H1 (cell line): ENCODE measurements at regions not wholly inside any gene's neighbourhood (a gene's known extent, or its start where the extent isn't known, plus 50 kb on each side); places are given as distances from the start of the nearest gene placed in this dataset.

Experiments
- CTCF ChIA-PET: fragments of 300-600 bp; sonication (Branson Sonifier 250); formaldehyde crosslinking; loops from one replicate; lab custom pipeline; 2021; ENCODE audit not compliant: partially characterized antibody; lab: Charles Lee
- POLR2A ChIA-PET: fragments of 300-600 bp; sonication (Branson Sonifier 250); formaldehyde crosslinking; loops from one replicate; lab custom pipeline; 2021; ENCODE audit warnings: inconsistent platforms; ENCODE audit not compliant: partially characterized antibody; lab: Charles Lee
- DNase-seq, 2 experiments: peaks; one replicate each; pipeline versions ENCODE4 v3.0.0 to v3.0.0-alpha.2; 2010 to 2022; ENCODE audit warnings: low spot score in 2 of 2, low read depth in 1 of 2, mixed read lengths in 1 of 2
- FAIRE-seq: peaks from 2 replicates; lab custom pipeline; 2011; peaks lifted over from hg19 to GRCh38; lab: Jason Lieb, UNC
- H2AFZ ChIP-seq: 2 replicates; pipeline ENCODE4 v1.8.1; 2012; ENCODE audit warnings: low read length, inconsistent platforms
- H2AK5ac ChIP-seq: 2 replicates; pipeline ENCODE4 v1.6.1; 2013; ENCODE audit warnings: low read depth, low read length
- H2BK120ac ChIP-seq: replicated peaks from 2 replicates; pipeline ENCODE3; 2013; ENCODE audit warnings: low read depth, low read length, inconsistent platforms
- H2BK12ac ChIP-seq: 2 replicates; pipeline ENCODE4 v1.6.1; 2013; ENCODE audit warnings: low read depth, low read length
- H2BK15ac ChIP-seq: 2 replicates; pipeline ENCODE4 v1.6.1; 2013; ENCODE audit warnings: low read length
- H2BK20ac ChIP-seq: 2 replicates; pipeline ENCODE4 v1.6.1; 2013; ENCODE audit warnings: low read length
- H2BK5ac ChIP-seq: 2 replicates; pipeline ENCODE4 v1.6.1; 2013; ENCODE audit warnings: low read depth, low read length
- H3K14ac ChIP-seq: 2 replicates; pipeline ENCODE4 v1.6.1; 2013; ENCODE audit warnings: inconsistent platforms; ENCODE audit not compliant: insufficient read length
- H3K18ac ChIP-seq: 2 replicates; pipeline ENCODE4 v1.6.1; 2013; ENCODE audit warnings: low read length; ENCODE audit errors: extremely low read depth
- H3K23ac ChIP-seq: 2 replicates; pipeline ENCODE4 v1.6.1; 2013; ENCODE audit warnings: inconsistent platforms; ENCODE audit not compliant: insufficient read length
- H3K23me2 ChIP-seq: 2 replicates; pipeline ENCODE4 v1.6.1; 2013; ENCODE audit warnings: low read depth, low read length
- H3K27ac ChIP-seq: 2 replicates; pipeline ENCODE4 v1.6.1; 2011; ENCODE audit warnings: low read depth, low read length, inconsistent platforms
- H3K27me3 ChIP-seq, 4 experiments: replicated peaks in 1 of 4; 1 replicate in 1 of 4; 2 replicates in 3 of 4; pipeline versions ENCODE4 v1.6.1 to v1.8.1; 2011 to 2013; ENCODE audit warnings: low read length in 3 of 4, mild to moderate bottlenecking in 3 of 4, inconsistent platforms in 2 of 4, mixed read lengths in 2 of 4, moderate library complexity in 1 of 4; ENCODE audit not compliant: control insufficient read depth in 3 of 4, insufficient read depth in 3 of 4; ENCODE audit errors: extremely low read depth in 1 of 4
- H3K36me3 ChIP-seq, 4 experiments: 2 replicates each; pipeline versions ENCODE4 v1.6.1 to v1.8.1; 2011 to 2013; ENCODE audit warnings: mild to moderate bottlenecking in 4 of 4, low read length in 3 of 4, moderate library complexity in 2 of 4, control low read depth in 1 of 4, inconsistent platforms in 1 of 4; ENCODE audit not compliant: insufficient read depth in 4 of 4, control insufficient read depth in 2 of 4
- H3K4ac ChIP-seq: replicated peaks from 2 replicates; pipeline ENCODE3; 2013; ENCODE audit warnings: low read length, low read depth, mixed read lengths, inconsistent platforms; ENCODE audit not compliant: insufficient read length
- H3K4me1 ChIP-seq, 4 experiments: replicated peaks in 1 of 4; 1 replicate in 1 of 4; 2 replicates in 3 of 4; pipeline versions ENCODE4 v1.6.1 to v1.8.1; 2011 to 2013; ENCODE audit warnings: low read length in 3 of 4, inconsistent platforms in 2 of 4, mixed read lengths in 1 of 4; ENCODE audit not compliant: insufficient read depth in 4 of 4, control insufficient read depth in 3 of 4
- H3K4me2 ChIP-seq, 2 experiments: 2 replicates each; pipeline versions ENCODE4 v1.6.1 to v1.8.1; 2011 to 2013; ENCODE audit warnings: low read depth in 2 of 2, low read length in 2 of 2, control low read depth in 1 of 2, inconsistent platforms in 1 of 2, mild to moderate bottlenecking in 1 of 2; ENCODE audit not compliant: insufficient read depth in 1 of 2
- H3K4me3 ChIP-seq, 4 experiments: fragments of 200-600, 300-600 bp in 1 of 4; sonication (generic), shearing (Covaris generic), sonication (Bioruptor Twin) in 1 of 4; 2 replicates each; pipeline versions ENCODE4 v1.5.1 to v1.8.1; 2011 to 2016; ENCODE audit warnings: low read length in 4 of 4, low read depth in 3 of 4, control low read depth in 2 of 4, inconsistent platforms in 2 of 4, mild to moderate bottlenecking in 2 of 4, mixed read lengths in 1 of 4, moderate library complexity in 1 of 4; ENCODE audit not compliant: insufficient read depth in 2 of 4; ENCODE audit errors: extremely low read depth in 1 of 4
- H3K56ac ChIP-seq: replicated peaks from 2 replicates; pipeline ENCODE3; 2013; ENCODE audit warnings: low read depth, mild to moderate bottlenecking, mixed read lengths, low read length, inconsistent platforms; ENCODE audit not compliant: insufficient read length
- H3K79me1 ChIP-seq: 2 replicates; pipeline ENCODE4 v1.6.1; 2013; ENCODE audit warnings: low read depth, low read length, control low read depth
- H3K79me2 ChIP-seq, 2 experiments: 2 replicates each; pipeline versions ENCODE4 v1.6.1 to v1.8.1; 2012 to 2013; ENCODE audit warnings: low read length in 2 of 2, mild to moderate bottlenecking in 2 of 2, inconsistent platforms in 1 of 2; ENCODE audit not compliant: insufficient read depth in 2 of 2, control insufficient read depth in 1 of 2
- H3K9ac ChIP-seq, 4 experiments: replicated peaks in 1 of 4; 1 replicate in 1 of 4; 2 replicates in 3 of 4; pipeline versions ENCODE4 v1.6.1 to v1.8.1; 2011 to 2013; ENCODE audit warnings: low read depth in 3 of 4, low read length in 3 of 4, control low read depth in 2 of 4, mild to moderate bottlenecking in 2 of 4, moderate library complexity in 2 of 4, inconsistent platforms in 1 of 4; ENCODE audit errors: extremely low read depth in 1 of 4
- H3K9me3 ChIP-seq, 2 experiments: 2 replicates each; pipeline versions ENCODE4 v1.6.1 to v1.8.1; 2012 to 2013; ENCODE audit warnings: mild to moderate bottlenecking in 2 of 2, moderate library complexity in 2 of 2, control low read depth in 1 of 2, inconsistent platforms in 1 of 2, low read depth in 1 of 2, low read length in 1 of 2, mixed read lengths in 1 of 2; ENCODE audit not compliant: insufficient read depth in 2 of 2
- H4K20me1 ChIP-seq, 2 experiments: replicated peaks in 1 of 2; 2 replicates each; pipeline versions ENCODE3 to v1.8.1; 2011 to 2013; ENCODE audit warnings: inconsistent platforms in 2 of 2, low read length in 2 of 2, mild to moderate bottlenecking in 1 of 2; ENCODE audit not compliant: insufficient read depth in 2 of 2, control insufficient read depth in 1 of 2
- H4K5ac ChIP-seq: 2 replicates; pipeline ENCODE4 v1.6.1; 2013; ENCODE audit warnings: low read length, low read depth, mixed read lengths, inconsistent platforms; ENCODE audit not compliant: insufficient read length
- H4K8ac ChIP-seq: 2 replicates; pipeline ENCODE4 v1.8.0; 2013; ENCODE audit warnings: mild to moderate bottlenecking, moderate library complexity, low read length, inconsistent platforms; ENCODE audit not compliant: insufficient read depth; ENCODE audit errors: extremely low read depth
- H4K91ac ChIP-seq: replicated peaks from 2 replicates; pipeline ENCODE3; 2013; ENCODE audit warnings: low read length, mixed read lengths, inconsistent platforms; ENCODE audit not compliant: insufficient read length
- CEBPB ChIP-seq: IDR thresholded peaks from 2 replicates; pipeline ENCODE4 v1.6.1; 2012; ENCODE audit warnings: low read depth, low read length
- HDAC6 ChIP-seq: IDR thresholded peaks from one replicate; pipeline ENCODE4 v1.7.1; 2012; ENCODE audit warnings: low read depth, mild to moderate bottlenecking, inconsistent platforms, low read length, moderate library complexity
- RFX5 ChIP-seq: IDR thresholded peaks from 2 replicates; pipeline ENCODE4 v1.6.1; 2011; ENCODE audit warnings: low read depth, low read length, improper control_type of control experiment, borderline replicate concordance
- RNF2 ChIP-seq: fragments of 200-900, 300-1000 bp; sonication (generic); IDR thresholded peaks from 2 replicates; pipeline ENCODE4 v1.7.1; 2016; ENCODE audit warnings: borderline replicate concordance, low read depth, mild to moderate bottlenecking, antibody characterized with exemption, low read length; ENCODE audit not compliant: poor library complexity, severe bottlenecking; ENCODE audit errors: missing control alignments
- SIRT6 ChIP-seq: IDR thresholded peaks from one replicate; pipeline ENCODE4 v1.7.1; 2012; ENCODE audit warnings: low read length, inconsistent platforms
- ZNF274 ChIP-seq: IDR thresholded peaks from 2 replicates; pipeline ENCODE4 v1.7.0; 2012; ENCODE audit warnings: low read length, borderline replicate concordance; ENCODE audit errors: extremely low read depth
- WGBS, 2 experiments: shearing (Covaris generic) in 1 of 2; methylation state at CpG; one replicate each; pipeline versions ENCODE4 v1.1.6 to v1.1.7; 2013 to 2015; ENCODE audit warnings: low lambda C conversion rate in 2 of 2, mixed read lengths in 2 of 2, inconsistent platforms in 1 of 2, low coverage in 1 of 2, missing lambda C conversion rate in 1 of 2; ENCODE audit not compliant: insufficient replicate concordance in 2 of 2, insufficient coverage in 1 of 2, insufficient read length in 1 of 2; ENCODE audit errors: extremely low coverage in 1 of 2, missing lambda C conversion rate in 1 of 2; 5-methylcytosine and 5-hydroxymethylcytosine counted together
- TF ChIP-seq, protein P1 (sequence below): IDR thresholded peaks from 2 replicates; pipeline ENCODE4 v1.6.1; 2011; ENCODE audit warnings: low read length, improper control_type of control experiment

DNA sequence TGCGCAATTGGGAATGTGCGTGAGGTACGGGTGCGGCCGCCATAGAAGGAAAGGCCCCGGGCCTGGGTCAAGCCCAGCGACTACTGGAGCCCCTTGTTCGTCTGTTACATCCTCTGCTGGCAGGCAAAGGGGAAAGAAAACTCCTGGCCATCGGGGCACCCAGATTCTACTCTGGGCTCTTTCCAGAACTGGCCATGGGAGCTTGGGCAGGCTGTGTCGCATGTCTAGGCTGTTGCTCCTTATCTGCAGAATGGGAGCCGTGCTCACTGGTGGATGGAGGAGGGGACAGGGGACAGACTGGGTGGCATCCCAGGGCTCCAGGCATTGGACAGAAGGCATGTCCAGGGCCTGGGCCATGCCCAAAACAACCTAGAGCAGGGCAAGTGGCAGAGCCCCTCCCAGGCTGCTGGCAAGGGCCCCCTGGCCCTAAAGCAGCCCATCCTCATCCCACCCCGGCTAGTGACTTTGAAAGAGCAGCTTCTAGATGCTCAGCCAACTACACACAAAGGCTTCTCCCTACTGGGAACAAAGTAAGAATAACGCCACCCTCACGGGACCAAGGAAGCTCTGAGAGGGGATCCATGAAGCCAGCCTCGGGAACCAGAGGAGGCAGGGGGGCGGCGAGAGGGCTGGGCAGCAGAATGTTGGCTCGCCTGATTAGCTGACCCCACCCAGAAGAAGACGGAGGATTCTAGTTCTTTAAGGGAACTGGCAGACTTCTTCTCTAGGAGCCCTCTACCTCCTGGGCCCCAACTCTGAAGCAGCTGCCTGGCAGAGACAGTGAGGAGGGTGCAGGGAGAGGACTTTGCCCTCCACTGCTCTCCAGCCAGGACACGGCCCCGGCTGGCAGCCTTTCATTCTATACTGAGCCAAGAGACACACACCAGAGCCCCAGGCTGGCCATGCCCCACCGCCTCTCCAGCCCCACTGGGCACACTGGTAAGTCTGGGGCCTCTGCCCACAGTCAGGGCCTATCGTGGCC lies 96.8 kb downstream of the SINHCAF start:
- no peak overlapping the region for H3K18ac ChIP-seq
- H3K36me3 ChIP-seq: no peaks in the 10 kb centered on the region
- no peak overlapping the region for H2AFZ ChIP-seq
- H3K79me1 ChIP-seq: no peaks in the 10 kb centered on the region
- no peak overlapping the region for H3K56ac ChIP-seq
- 0 out of 4 replicates have a peak, but pooled peaks cover 0 to 5% of the 10 kb centered on the region in 2 experiments for H3K9me3 ChIP-seq
- H3K4me3 ChIP-seq: no peak overlapping the region
- no peak overlapping the region for H4K8ac ChIP-seq
- no peak overlapping the region for H3K4ac ChIP-seq
- DNase-seq: no peak
- no peak overlapping the region for H4K5ac ChIP-seq
- TF ChIP-seq RFX5: no peak
- TF ChIP-seq SIRT6: no peak
- TF ChIP-seq RNF2: no peak
- TF ChIP-seq, protein P1, sequence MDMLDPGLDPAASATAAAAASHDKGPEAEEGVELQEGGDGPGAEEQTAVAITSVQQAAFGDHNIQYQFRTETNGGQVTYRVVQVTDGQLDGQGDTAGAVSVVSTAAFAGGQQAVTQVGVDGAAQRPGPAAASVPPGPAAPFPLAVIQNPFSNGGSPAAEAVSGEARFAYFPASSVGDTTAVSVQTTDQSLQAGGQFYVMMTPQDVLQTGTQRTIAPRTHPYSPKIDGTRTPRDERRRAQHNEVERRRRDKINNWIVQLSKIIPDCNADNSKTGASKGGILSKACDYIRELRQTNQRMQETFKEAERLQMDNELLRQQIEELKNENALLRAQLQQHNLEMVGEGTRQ: no peak
- TF ChIP-seq ZNF274: no peak
- TF ChIP-seq HDAC6: no peak
- TF ChIP-seq CEBPB: no peak
- no peak overlapping the region for H2BK120ac ChIP-seq
- no peak overlapping the region for H2BK20ac ChIP-seq
- H3K79me2 ChIP-seq: no peaks in the 10 kb centered on the region
- peaks cover 0 to 6% (median 3%) of the 10 kb centered on the region in 4 experiments; a peak in 4 of 7 replicates for H3K27me3 ChIP-seq
- no peak overlapping the region for H3K4me2 ChIP-seq
- H3K23ac ChIP-seq: no peak overlapping the region
- POLR2A ChIA-PET: no interaction called here
- no peak overlapping the region for H2AK5ac ChIP-seq
- no peak overlapping the region for H4K91ac ChIP-seq
- 88% methylated on average over 22 of the region's 23 CpGs; no CpG with 5 or more reads in 1 of the 2 experiments for WGBS, 2 experiments
- CTCF ChIA-PET: interaction anchor here (1.5 to 20.4 kb wide), 4 partner anchors 11 to 230 kb away, joined by 3 to 231 read pairs (median 14); no protein-coding TSS in a partner anchor
- no peaks in the 10 kb centered on the region for H3K23me2 ChIP-seq
- H2BK12ac ChIP-seq: no peak overlapping the region
- no peak overlapping the region for H3K14ac ChIP-seq
- no peak overlapping the region for H2BK5ac ChIP-seq
- H4K20me1 ChIP-seq: no peaks in the 10 kb centered on the region
- FAIRE-seq: no peak
- no peak overlapping the region for H3K27ac ChIP-seq
- H3K9ac ChIP-seq: no peak overlapping the region
- H3K4me1 ChIP-seq: peaks cover 2 to 10% (median 7%) of the 10 kb centered on the region in 4 experiments
- H2BK15ac ChIP-seq: no peak overlapping the region
